SIG-M5 treated with dmso at 0.1 percent for 504 hours (cell line): ENCODE measurements at regions not wholly inside any gene's neighbourhood (a gene's known extent, or its start where the extent isn't known, plus 50 kb on each side); places are given as distances from the start of the nearest gene placed in this dataset.
"Not testable (repeated sequence)": the region's sequence is repeated elsewhere in the genome, so short reads cannot be mapped to it uniquely, and the experiment has no call there.

Experiments used
- DNase-seq: peaks from one replicate; lab custom pipeline; 2025; ENCODE audit not compliant: unreplicated experiment; lab: John Stamatoyannopoulos, UW

- no peak for DNase-seq
These were observed 248.0 kb upstream of the GAS1 start for GRCh38 chr9:87195306-87195705.

- no peak for DNase-seq
These were observed 250.2 kb upstream of the GAS1 start for GRCh38 chr9:87197349-87198130.

GRCh38 chr9:87198716-87199115 is 251.4 kb upstream of the GAS1 start:
- no peak for DNase-seq

GRCh38 chr9:87199278-87199677 is 252.0 kb upstream of the GAS1 start:
- DNase-seq: no peak

GRCh38 chr9:87199782-87200181 is 252.5 kb upstream of the GAS1 start:
- DNase-seq: no peak

GRCh38 chr9:87201351-87201751 is 254.0 kb upstream of the GAS1 start:
- no peak for DNase-seq

GRCh38 chr9:87206064-87206661 is 258.9 kb upstream of the GAS1 start:
- DNase-seq: no peak

GRCh38 chr9:87210658-87211057 is 263.4 kb upstream of the GAS1 start:
- not testable (repeated sequence) for DNase-seq

GRCh38 chr9:87211669-87212068 is 264.4 kb upstream of the GAS1 start:
- no peak for DNase-seq

- DNase-seq: peak; percentile 1
These were observed 265.3 kb upstream of the GAS1 start for GRCh38 chr9:87212605-87213021.

GRCh38 chr9:87213948-87214347 is 266.6 kb upstream of the GAS1 start:
- no peak for DNase-seq

GRCh38 chr9:87214991-87215390 is 267.7 kb upstream of the GAS1 start:
- DNase-seq: no peak

GRCh38 chr9:87216036-87216435 is 268.7 kb upstream of the GAS1 start:
- no peak for DNase-seq

GRCh38 chr9:87216897-87217455 is 269.7 kb upstream of the GAS1 start:
- DNase-seq: no peak

GRCh38 chr9:87223392-87224246 is 274.0 kb upstream of the DAPK1 start:
- DNase-seq: no peak

- DNase-seq: no peak
These were observed 270.8 kb upstream of the DAPK1 start for GRCh38 chr9:87226896-87227295.

- DNase-seq: no peak
These were observed 270.2 kb upstream of the DAPK1 start for GRCh38 chr9:87227456-87227855.

GRCh38 chr9:87229108-87229507 is 268.6 kb upstream of the DAPK1 start:
- DNase-seq: no peak

- DNase-seq: no peak
These were observed 264.2 kb upstream of the DAPK1 start for GRCh38 chr9:87233431-87233830.

GRCh38 chr9:87233899-87234455 is 263.7 kb upstream of the DAPK1 start:
- no peak for DNase-seq

- no peak for DNase-seq
These were observed 262.8 kb upstream of the DAPK1 start for GRCh38 chr9:87234854-87235253.
